AG09309 (cell line): ENCODE measurements at regions not wholly inside any gene's neighbourhood (a gene's known extent, or its start where the extent isn't known, plus 50 kb on each side); places are given as distances from the start of the nearest gene placed in this dataset.

Experiments used
- DNase-seq: peaks from one replicate; pipeline ENCODE4 v3.0.0-alpha.2; 2010; ENCODE audit warnings: low read depth
- H3K4me3 ChIP-seq: 2 replicates; pipeline ENCODE4 v1.5.1; 2011; ENCODE audit warnings: mild to moderate bottlenecking, low read depth, low read length, moderate library complexity; ENCODE audit not compliant: control insufficient read depth
- CTCF ChIP-seq: IDR thresholded peaks from 2 replicates; pipeline ENCODE4 v1.5.1; 2011; ENCODE audit warnings: mild to moderate bottlenecking, low read depth, low read length, inconsistent platforms; ENCODE audit not compliant: insufficient read depth, control insufficient read depth; ENCODE audit errors: missing control alignments

- no peak for DNase-seq
- no peak for TF ChIP-seq CTCF
- no peak overlapping the region for H3K4me3 ChIP-seq
Observed at GRCh38 chr6:103191391-103192093, 1668.2 kb downstream of the HACE1 start.

GRCh38 chr6:103184776-103185175 is 1674.9 kb downstream of the HACE1 start:
- TF ChIP-seq CTCF: no peak
- DNase-seq: no peak
- H3K4me3 ChIP-seq: no peak overlapping the region

- H3K4me3 ChIP-seq: no peak overlapping the region
- no peak for DNase-seq
- TF ChIP-seq CTCF: no peak
Observed at GRCh38 chr6:103183831-103184411, 1675.8 kb downstream of the HACE1 start.

GRCh38 chr6:103178193-103178592 is 1681.5 kb downstream of the HACE1 start:
- DNase-seq: no peak

GRCh38 chr6:103177791-103178190 is 1681.9 kb downstream of the HACE1 start:
- no peak for DNase-seq
- H3K4me3 ChIP-seq: no peak overlapping the region
- TF ChIP-seq CTCF: no peak

More at GRCh38 chr6:103178193-103178592, 1681.5 kb downstream of the HACE1 start:
- no peak overlapping the region for H3K4me3 ChIP-seq
- TF ChIP-seq CTCF: no peak

GRCh38 chr6:103175056-103175455 is 1684.7 kb downstream of the HACE1 start:
- no peak for DNase-seq
- no peak for TF ChIP-seq CTCF
- no peak overlapping the region for H3K4me3 ChIP-seq
